Thyroid gland (tissue), 4 donors: ENCODE measurements at regions not wholly inside any gene's neighbourhood (a gene's known extent, or its start where the extent isn't known, plus 50 kb on each side); places are given as distances from the start of the nearest gene placed in this dataset.

Source experiments
- POLR2A ChIP-seq, 2 donors: fragments of 450-650 bp; IDR thresholded peaks; one replicate each; pipeline ENCODE4 v1.6.1; 2017; ENCODE audit warnings: antibody characterized with exemption in 2 of 2, mild to moderate bottlenecking in 2 of 2, moderate library complexity in 1 of 2
- TF ChIP-seq, protein P1 (sequence below), 6 experiments: fragments of 200-600 bp in 3 of 6; fragments of 450-650 bp in 3 of 6; sonication (generic) in 3 of 6; IDR thresholded peaks; one replicate each; pipeline ENCODE4 v1.5.1; 2016 to 2019; ENCODE audit warnings: antibody characterized with exemption in 6 of 6, mild to moderate bottlenecking in 2 of 6, inconsistent platforms in 1 of 6, moderate library complexity in 1 of 6

DNA sequence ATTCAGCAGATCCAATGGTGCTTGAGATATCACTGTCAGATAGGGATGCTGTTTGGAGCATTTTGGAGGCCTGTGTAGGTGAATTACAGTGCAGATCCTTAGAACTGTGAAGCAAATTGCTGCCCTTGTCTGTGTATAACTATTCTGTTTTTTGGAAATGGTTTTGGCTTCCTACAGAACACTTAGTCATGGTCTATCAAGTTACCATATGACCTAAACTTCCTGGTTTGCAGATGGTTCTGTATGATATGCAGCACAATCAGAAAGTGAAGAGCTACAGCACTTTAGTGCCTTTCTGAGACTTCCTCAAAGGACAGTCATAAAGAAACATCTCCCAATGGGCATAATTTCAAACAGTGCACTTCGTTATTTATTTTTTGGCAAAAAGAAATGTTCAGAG is 688.6 kb downstream of the SH3BGRL start:
- TF ChIP-seq, protein P1, sequence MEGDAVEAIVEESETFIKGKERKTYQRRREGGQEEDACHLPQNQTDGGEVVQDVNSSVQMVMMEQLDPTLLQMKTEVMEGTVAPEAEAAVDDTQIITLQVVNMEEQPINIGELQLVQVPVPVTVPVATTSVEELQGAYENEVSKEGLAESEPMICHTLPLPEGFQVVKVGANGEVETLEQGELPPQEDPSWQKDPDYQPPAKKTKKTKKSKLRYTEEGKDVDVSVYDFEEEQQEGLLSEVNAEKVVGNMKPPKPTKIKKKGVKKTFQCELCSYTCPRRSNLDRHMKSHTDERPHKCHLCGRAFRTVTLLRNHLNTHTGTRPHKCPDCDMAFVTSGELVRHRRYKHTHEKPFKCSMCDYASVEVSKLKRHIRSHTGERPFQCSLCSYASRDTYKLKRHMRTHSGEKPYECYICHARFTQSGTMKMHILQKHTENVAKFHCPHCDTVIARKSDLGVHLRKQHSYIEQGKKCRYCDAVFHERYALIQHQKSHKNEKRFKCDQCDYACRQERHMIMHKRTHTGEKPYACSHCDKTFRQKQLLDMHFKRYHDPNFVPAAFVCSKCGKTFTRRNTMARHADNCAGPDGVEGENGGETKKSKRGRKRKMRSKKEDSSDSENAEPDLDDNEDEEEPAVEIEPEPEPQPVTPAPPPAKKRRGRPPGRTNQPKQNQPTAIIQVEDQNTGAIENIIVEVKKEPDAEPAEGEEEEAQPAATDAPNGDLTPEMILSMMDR (IDR thresholded peaks at IDR 0.05): no peak
- TF ChIP-seq POLR2A (IDR thresholded peaks at IDR 0.05): no peak
